GM21737 (cell line): ENCODE measurements at regions not wholly inside any gene's neighbourhood (a gene's known extent, or its start where the extent isn't known, plus 50 kb on each side); places are given as distances from the start of the nearest gene placed in this dataset.
A peak's percentile ranks its signal among the peaks of the same experiment; 100 is the strongest.

Experiments used
- ATAC-seq: cut with Tn5 transposase; IDR thresholded peaks from one replicate; pipeline ENCODE4 v1.9.1; 2021; ENCODE audit warnings: mild to moderate bottlenecking, moderate library complexity; ENCODE audit not compliant: unreplicated experiment

DNA sequence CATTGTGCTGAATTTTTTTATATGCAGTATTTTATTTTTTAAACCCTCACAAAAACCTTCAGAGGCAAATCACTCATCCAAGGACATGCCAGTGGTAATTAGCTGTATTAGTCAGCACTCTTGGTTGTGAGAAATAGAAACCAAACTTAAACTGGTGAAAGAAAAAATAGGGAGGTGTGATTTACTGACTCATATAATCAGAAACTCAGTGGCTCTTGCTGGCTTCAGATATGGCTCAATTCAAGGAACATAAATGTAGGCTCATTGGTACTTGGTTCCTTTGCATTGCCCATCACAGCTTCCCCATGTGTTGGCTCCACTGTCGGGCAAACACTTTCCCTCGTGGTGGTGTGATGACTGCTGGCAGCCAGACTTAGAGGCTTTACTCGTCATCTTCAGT lies 497.2 kb downstream of the MAT2B start:
- no peak for ATAC-seq

DNA sequence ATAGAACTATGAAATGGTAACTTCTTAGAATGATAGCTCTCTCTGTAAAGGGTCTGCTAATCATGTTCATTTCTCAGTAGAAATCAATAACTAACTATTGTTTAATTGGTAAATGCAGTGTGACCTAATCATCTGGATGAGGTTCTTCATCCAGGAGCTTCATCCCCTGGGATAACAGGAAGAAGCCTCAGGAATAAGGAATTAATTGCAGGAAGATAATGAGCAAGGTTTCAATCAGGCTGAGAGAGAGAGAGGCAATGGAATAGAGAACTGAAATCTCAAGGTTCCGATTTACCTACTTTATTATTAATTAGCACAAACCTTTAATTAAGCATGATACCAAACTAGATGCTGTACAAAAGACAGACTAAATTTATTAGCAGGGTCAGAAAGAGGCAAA lies 499.7 kb downstream of the MAT2B start:
- no peak for ATAC-seq

DNA sequence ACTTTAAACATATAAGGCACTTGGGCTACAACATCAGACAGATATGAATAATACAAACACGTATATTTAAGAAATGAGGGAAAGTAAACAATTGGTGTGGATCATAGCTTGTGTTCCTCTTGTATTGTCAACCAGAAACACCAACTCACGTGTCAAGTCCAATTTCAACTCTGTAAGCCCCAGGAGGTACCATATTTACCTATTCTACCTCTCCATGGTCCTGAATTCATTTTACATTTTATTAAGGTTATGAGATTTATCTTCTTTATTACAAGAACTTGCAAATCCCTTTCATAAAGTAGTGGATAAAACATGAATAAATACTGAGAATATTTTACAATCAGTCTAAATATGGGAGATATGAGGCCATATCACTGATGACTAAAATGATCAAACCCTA lies 501.6 kb downstream of the MAT2B start:
- no peak for ATAC-seq

DNA sequence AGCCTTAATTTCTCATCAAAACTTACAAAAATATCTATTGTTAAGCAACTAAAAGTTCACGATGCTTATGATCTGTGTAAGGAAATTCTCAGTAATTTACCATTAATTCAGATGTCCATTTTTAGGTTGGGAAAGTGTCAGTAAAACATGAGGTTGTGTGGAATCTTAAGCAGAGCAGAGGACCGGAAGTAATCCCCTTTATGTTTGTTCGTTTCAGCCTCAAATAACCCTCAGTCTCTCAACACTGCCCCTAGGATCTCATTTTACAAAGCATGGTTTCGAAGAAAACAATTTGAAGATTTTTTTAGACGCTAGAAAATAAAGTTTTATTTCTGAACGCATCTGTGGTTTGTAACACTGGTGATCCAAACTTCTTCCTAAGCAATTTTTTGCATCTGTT lies 504.2 kb downstream of the MAT2B start:
- ATAC-seq: no peak

DNA sequence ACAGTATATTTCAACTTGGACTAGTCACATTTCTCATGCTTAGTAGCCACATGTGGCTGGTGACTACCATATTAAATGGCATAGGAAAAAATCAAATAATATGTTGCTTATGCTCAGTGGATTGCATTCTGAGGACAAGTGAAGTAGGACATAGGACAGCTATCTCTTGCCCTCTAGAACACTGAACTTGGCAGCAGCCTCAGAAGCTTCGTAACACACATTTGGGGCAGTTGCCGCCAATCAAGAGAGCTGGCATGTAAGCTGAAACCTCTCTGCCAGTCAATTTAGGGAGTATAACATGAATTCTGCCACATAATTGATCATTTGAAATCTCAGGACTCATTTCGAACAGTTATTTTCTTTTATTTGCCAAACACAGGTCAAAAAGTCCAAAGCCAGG lies 505.5 kb downstream of the MAT2B start:
- ATAC-seq: no peak

DNA sequence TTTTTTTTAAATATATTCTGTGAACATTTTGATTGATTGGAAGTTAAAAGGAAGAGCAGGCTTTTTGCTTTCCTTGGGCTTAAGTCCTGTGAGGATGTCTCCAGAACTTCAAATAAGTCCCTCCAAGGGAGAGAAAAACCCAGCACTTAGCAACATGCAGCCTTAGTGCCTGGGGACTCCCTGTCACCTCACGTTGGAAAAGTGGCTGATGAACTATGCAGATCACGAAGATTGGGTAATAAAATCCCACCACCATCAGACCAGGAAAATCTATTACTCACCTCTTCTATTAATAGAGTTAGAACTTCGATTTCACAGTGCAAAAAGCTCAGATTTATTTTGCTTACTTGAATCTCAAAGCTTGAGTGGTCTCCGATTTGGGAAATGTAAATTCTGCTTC lies 507.0 kb downstream of the MAT2B start:
- ATAC-seq: no peak

DNA sequence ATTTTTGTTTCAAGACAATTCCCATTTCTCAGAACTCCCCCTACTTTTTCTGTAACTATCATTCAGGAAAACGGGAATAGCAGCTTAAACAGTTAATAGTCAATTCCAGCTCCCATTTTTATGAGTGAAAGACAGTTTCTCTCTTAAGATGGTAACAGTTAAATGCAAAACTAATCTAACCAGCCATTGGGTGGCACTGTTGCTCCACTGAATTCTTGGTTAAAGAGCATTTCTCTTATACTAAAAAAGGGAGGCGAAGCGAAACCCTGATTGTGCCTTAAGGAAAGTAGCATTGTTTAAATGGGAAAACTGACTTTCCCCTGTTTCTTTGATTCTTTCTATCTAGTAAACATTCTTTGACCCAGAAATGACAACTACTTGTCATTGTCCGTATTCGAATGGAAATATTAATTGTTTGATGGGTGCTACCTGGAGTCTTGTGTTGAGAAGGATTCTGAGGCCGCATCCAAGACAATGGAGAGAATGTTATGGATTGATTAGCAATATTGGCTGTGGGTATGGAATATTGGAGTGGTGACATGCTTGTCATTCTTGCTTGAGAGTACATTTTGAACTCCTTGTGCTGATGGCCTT lies 507.8 kb downstream of the MAT2B start:
- peak; percentile 77 for ATAC-seq

DNA sequence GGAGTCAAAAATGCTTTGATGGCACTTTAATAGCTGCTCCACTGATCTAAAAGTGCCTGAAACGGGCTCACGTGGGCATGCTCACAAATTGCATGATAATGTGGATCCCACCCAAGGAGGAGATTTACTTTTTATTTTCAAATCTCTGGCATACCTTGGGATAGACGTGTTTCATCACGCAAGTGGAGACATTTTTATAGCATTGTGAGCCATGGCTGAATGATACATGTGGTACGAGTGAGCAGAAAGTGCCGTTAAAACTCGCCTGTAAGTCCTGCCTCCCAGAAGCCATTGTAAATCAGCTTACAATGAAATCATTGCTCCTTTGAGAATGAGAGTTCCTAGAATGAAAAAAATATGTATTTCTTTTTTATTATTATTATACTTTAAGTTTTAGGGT lies 514.7 kb downstream of the MAT2B start:
- ATAC-seq: no peak

DNA sequence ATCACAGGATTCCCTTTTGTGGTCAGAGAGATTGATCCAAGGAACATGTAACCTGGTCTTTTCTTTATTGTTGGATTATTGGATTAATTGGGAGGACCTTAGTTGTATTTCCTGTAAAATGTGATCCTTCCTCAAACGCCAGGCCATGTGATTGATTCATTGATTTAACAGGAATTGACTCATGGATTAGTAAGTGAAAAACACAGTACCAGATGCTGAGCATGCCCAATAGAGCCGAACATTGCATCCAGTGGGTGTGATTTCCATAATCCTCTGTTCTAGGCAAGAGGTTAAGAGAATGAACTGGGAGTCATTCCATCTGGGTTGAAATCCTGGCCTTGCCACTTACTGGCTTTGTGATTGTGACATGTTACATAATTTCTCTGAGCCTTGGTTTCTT lies 522.3 kb downstream of the MAT2B start:
- ATAC-seq: no peak

DNA sequence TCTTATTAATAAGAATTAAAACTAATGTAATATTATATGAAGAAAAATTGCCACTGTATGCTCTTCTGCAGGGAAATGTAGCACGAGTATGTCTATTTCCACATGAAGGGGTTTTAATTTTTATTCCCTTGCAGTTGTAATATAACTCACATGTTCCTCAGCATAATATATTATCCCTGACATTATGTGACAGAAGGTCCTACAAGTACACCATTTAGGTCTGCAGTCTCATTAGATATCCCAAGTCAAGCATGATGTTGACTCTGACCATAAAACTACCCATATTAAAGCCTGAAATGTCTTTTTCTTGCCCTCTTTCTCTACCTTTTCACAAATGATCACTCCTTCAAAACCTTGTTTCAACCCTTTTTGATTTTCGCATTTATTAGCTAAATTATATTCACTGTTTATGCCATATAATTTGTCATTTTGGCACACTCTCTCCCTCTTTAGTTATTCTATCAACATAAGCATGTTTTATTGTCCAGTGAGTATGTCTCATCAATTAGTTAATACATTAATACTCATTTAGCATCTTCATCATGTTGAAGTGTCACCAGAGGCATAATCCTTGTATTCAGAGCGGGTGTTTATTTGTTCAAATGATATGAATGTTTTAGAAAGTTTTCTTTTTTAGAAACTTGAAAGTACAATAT lies 532.8 kb downstream of the MAT2B start:
- no peak for ATAC-seq

DNA sequence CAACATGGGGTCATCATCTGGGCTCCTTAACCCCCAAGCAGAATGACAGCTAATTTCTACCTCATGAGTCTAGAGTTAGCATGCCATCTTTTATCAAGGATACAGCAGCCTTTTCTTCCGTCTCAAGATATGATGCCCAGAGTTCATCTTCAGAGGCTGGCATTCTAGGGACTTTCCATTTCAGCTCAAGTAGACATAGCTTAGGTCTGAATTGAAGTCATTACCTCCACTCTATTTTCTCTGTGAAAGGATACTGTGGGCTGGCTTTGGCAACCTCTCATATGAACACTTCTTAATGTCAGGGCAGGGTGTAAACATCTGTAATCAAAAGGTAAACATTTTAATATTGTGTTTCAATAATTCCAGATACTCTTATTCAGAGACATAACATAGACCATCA lies 535.7 kb downstream of the MAT2B start:
- no peak for ATAC-seq

DNA sequence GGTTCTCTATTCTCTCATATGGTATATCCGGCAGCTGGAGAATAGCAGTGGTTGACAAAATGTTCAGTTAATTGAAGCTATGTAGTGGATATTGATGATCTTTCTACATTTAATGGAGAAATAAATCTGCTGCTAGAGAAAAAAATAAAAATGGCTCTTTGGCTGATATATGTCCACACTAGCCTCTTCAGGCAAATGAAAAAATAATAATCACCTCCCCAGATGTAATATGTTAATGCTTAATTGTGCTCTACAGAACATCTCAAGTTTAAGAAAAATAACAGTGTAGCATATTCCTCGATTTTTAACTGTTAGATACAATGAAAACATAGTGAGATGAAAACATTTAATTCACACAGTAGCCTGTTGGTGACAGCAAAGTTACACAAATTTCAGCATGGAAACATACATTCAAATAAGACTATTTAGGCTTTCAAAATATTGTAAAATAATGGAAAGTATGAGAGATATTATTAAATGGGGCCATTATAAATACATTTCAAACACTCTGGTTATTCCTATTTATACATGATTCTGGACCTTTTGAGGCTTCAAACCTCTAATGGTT lies 543.0 kb downstream of the MAT2B start:
- no peak for ATAC-seq

DNA sequence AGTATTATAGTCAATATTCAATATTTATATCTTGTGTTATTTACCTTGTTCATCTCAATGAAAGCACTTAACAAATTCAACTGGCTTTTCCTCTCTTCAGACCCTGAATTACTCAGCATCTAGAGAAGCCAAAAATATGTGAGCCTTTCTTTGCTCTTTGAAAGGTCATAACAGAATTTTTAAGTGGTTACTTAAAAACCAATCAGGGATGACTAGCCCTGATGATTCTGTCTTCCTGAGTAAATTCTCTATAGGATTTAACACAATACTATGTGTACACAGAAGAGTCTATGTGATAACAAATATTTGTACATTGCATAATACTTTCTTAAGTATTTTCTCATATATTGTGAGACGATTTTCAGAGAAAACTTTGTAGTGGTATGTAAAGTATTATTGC lies 546.3 kb downstream of the MAT2B start:
- ATAC-seq: no peak

DNA sequence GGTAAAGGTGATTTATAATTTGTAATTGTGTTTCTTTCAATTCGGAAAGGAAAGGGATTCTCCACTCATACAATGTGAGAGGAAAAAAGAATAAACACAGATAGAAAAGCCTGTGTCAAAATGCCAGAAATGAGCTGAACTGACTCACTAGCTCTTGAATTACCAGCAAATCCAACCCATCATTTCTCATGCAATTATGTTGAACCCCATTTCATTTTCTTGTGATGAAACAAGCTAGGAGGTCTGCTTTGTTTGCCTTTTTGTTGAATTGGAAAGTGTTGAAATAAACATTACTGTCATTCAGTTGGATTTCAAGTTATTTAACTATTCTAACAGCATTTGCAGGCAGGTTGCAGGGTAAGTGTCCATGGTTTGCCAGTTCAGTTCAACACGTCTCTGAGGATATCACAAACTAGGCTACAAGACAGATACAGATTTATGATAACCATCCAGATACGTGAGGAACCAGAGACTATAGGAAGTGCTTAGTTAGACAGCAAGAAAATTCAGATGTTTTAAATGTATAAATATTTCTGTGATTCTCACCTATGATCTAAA lies 547.2 kb downstream of the MAT2B start:
- ATAC-seq: no peak

DNA sequence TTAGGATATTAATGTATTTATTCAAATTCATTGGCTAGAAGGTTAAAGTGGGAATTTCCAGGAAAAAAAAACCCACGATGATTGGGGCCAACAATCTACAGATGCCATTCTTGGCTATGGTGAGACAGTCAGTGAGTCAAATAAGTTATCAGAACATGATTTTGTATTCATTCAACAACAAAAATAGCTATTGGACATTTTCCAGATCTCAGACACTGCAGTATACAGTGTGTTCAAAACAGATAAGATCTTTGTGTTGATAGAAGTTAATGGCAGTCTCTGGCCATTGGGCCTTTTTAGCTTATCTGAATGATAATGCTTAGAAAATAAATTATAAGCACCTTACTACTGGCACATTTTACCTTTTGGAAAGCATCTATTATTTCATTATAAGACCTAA lies 547.7 kb downstream of the MAT2B start:
- no peak for ATAC-seq

DNA sequence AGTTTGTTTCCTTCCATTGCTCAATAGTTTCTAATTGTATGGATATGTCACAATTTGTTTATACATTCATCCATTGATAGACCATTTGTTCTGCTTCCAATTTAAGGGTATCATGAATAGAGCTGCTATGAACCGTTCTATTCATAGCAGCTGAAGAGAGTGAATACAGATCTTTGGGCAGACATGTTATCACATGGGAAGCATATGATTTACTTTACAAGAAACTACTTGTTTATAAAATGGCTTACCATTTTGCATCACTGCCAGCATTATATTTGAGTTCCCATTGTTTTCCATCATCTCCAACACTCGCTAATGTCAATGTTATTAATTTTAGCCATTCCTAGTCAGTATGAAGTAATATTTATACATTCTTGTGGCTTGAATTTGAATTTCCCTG lies 549.0 kb downstream of the MAT2B start:
- no peak for ATAC-seq

DNA sequence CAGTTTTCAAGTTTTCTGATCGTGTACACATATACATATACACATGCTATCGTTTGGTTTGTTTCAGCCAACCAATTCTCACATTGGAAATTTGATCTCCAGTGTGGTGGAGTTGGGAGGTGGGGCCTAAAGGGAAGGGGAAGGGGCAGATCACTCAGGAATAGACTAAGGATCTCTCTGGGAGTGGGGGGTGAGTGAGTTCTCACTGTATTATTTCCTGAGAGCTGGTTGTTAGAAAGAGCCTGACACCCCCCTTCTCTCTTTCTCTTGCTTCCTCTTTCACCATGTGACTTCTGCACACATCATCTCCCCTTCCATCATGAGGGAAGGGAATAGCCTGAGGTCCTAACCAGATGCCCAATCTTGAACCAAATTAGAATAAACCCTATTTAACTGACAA lies 551.7 kb downstream of the MAT2B start:
- ATAC-seq: no peak

DNA sequence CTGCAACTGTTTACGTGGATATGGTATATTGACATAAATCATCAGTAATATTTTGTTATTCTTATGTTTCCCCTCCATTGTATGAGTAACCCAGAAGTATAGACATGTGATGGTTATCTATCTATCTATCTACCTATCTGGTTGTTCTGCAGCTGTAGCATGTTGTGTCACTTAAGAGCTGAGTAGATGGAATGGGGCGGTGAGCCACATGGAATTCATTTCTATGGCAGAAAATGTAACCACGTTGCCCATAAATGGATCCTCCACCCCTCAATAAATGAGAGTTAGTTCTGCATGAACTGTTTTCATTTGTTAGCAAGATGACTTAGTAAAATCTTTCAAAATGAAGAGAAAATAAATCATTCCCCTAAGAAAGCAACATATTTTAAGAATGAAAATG lies 553.2 kb downstream of the MAT2B start:
- no peak for ATAC-seq

DNA sequence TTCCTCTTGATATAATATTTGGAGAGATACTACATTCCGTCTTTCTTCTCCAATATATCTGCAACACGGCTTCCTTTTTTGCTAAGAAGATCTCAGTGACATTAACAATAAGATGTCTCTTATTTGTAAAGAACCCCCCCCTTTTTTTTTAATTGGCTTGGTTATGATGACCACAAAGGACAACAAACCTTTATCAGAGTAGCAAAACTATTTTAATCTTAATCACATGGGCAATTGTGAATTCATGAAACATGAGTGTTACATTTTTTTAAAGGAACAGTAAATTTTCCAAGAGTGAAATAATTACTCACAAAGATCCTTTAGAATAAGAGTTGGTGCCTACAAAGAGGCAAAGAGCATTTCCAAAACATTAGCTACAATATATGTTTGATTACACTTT lies 554.1 kb downstream of the MAT2B start:
- ATAC-seq: no peak

DNA sequence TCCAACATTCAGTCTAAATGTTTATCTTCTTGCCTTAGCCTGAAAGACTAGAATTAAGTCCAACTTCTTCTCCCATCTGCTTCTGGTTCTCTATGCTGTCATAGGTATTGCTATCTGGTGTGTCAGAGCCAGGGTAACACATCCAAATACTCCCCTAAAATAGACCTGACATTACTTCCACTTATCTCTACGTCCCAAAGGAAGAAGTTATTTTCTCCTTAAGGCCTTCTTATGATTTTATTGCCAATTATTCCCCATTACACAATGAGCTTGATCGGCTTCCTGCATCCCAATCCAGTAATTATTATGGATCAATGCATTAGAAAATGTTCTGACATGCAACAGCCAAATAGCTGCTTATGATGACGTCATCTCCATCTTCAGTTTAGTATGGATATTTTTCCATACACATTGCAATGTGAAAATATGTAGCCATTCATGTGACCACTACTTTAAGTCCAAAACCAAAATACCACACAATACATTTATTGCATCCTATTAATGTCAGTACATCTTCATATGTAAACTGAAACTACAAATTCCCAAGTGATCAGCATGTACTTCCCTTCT lies 555.5 kb downstream of the MAT2B start:
- ATAC-seq: no peak

DNA sequence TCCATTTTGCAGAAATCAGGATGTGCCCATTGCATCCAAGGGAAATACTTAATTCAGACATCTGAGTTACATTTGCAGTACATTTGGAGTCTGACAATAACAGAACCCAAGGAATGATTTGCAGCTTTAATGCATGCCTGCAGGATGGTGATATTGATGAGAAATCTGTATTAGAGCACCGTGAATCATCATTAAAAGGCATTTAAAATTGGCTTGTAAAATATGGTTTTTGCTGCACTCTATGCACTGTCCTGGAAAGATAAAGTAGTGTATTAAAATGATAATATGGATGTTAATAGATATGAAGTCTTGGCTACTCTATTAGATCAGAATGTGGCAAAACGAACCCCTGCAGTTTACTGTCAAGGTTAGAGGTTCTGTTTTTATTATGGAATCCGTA lies 556.9 kb downstream of the MAT2B start:
- ATAC-seq: no peak

DNA sequence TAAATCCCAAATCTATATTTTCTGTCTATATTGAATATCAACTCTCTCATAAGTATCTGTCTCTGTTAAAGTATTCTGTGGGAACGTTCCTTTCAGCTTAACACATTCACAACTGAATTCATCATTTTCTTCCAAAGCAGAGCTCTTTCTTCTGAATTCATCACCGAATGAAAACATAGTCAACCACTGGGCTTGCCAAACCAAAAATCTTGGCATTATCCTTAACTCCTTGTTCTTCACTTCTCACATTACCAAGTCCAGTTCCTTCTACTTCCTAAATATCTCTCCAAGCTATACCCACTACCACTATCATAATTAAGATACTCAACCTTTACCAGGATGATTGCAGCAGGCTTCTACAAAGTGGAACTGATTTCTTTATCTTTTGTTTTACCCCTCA lies 559.8 kb downstream of the MAT2B start:
- no peak for ATAC-seq
